ENCODE measurements at regions not wholly inside any gene's neighbourhood (a gene's known extent, or its start where the extent isn't known, plus 50 kb on each side); places are given as distances from the start of the nearest gene placed in this dataset.

GRCh38 chr3:153901991-153902390 lies 219.2 kb upstream of the ARHGEF26 start:
- WGBS, 4 donors = 85 to 92% (median 86%) methylated on average over 3 of the region's 3 CpGs
- Histone ChIP-seq H3K27me3 (no peaks in the 10 kb centered on the region), H3K4me1 (no peaks in the 10 kb centered on the region), H3K9me3 (peaks cover 0 to 3% (median 0%) of the 10 kb centered on the region in 12 donors), H3K36me3 (no peaks in the 10 kb centered on the region), H3K27ac (no peak overlapping the region), H3K4me3 (no peak overlapping the region)
- no peak for ATAC-seq
- intact Hi-C loops (cut with DNase I) = no loop called here
- DNase-seq = no peak
- TF ChIP-seq CTCF (IDR thresholded peaks at IDR 0.05) (no peak), POLR2A (IDR thresholded peaks at IDR 0.05) (no peak)

- Histone ChIP-seq H3K4me3 (no peak overlapping the region), H3K27me3 (no peaks in the 10 kb centered on the region), H3K4me1 (no peaks in the 10 kb centered on the region), H3K27ac (no peak overlapping the region), H3K9me3 (peaks cover 0 to 3% (median 0%) of the 10 kb centered on the region in 12 donors), H3K36me3 (no peaks in the 10 kb centered on the region)
- DNase-seq = no peak
- intact Hi-C loops (cut with DNase I) = no loop called here
- ATAC-seq = no peak
- no peak for TF ChIP-seq CTCF (IDR thresholded peaks at IDR 0.05)
- TF ChIP-seq POLR2A (IDR thresholded peaks at IDR 0.05) = no peak
Observed at GRCh38 chr3:153903430-153903829, 217.8 kb upstream of the ARHGEF26 start.

GRCh38 chr3:153906366-153906765 lies 214.8 kb upstream of the ARHGEF26 start:
- H3K27ac ChIP-seq = no peak overlapping the region
- no peaks in the 10 kb centered on the region for H3K27me3 ChIP-seq
- no peak for ATAC-seq
- intact Hi-C loops (cut with DNase I) = no loop called here
- no peak for DNase-seq
- H3K4me3 ChIP-seq = no peak overlapping the region
- peaks cover 0 to 3% (median 0%) of the 10 kb centered on the region in 12 donors for H3K9me3 ChIP-seq
- TF ChIP-seq POLR2A (IDR thresholded peaks at IDR 0.05) (no peak), CTCF (IDR thresholded peaks at IDR 0.05) (no peak)
- WGBS, 4 donors = 60 to 72% (median 63%) methylated on average over 2 of the region's 2 CpGs
- no peaks in the 10 kb centered on the region for H3K36me3 ChIP-seq
- no peaks in the 10 kb centered on the region for H3K4me1 ChIP-seq

- Histone ChIP-seq H3K9me3 (no peaks in the 10 kb centered on the region), H3K4me1 (no peaks in the 10 kb centered on the region), H3K36me3 (no peaks in the 10 kb centered on the region), H3K27ac (no peak overlapping the region), H3K27me3 (peaks cover 0 to 4% (median 0%) of the 10 kb centered on the region in 9 donors), H3K4me3 (no peak overlapping the region)
- DNase-seq (no peak), ATAC-seq (no peak)
- intact Hi-C loops (cut with DNase I) = no loop called here
- 72 to 92% (median 89%) methylated on average over 1 of the region's 1 CpG for WGBS, 4 donors
- no peak for TF ChIP-seq POLR2A (IDR thresholded peaks at IDR 0.05)
- no peak for TF ChIP-seq CTCF (IDR thresholded peaks at IDR 0.05)
Observed at GRCh38 chr3:153910387-153910786, 210.8 kb upstream of the ARHGEF26 start.

Measured in heart left ventricle (tissue), 16 donors.